NCI-H2029 (cell line): ENCODE measurements at regions not wholly inside any gene's neighbourhood (a gene's known extent, or its start where the extent isn't known, plus 50 kb on each side); places are given as distances from the start of the nearest gene placed in this dataset.
"Not testable (repeated sequence)": the region's sequence is repeated elsewhere in the genome, so short reads cannot be mapped to it uniquely, and the experiment has no call there.

Experiments
- DNase-seq: peaks from one replicate; lab custom pipeline; 2025; lab: John Stamatoyannopoulos, UW

DNA sequence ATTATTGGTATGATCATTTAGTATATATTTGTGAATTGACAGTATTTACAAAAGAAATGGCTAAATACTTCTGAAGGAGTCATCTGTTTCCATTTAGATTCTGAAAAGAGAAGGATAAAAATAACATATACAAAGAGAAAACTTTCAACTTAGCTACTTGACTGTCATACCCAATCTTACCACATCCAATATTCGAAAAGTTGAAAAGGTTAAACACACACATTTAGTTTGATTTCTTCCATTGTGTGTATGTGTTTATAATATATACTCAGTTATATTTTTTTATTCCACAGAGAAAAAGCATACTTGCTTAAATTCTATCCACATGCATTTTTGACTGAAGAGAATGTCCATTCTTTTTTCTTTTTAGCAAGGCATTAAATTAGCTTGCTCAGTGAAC is 470.7 kb downstream of the TFEC start:
- no peak for DNase-seq

- no peak for DNase-seq
Observed at GRCh38 chr7:115558161-115558560, 472.4 kb downstream of the TFEC start.

- DNase-seq = not testable (repeated sequence)
Observed at GRCh38 chr7:115557296-115557695, 473.3 kb downstream of the TFEC start.

DNA sequence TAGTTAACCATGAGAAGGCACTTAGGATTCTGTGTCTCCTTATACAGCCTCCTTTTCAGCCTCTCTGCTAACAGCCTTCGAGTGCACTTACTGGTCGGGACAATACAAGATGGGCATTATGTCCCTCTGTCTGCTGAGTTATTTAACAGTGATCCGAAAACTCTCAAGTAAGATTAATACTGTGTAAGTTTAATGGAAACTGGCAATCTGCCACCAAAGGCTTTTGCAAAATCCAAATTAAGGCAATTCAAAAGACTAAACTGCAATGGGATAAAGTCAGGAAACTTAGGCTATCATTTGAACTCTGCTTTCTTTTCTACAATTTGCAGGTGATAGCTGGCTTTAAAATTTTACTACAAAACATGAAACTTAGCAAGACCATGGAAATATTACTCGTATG is 477.8 kb downstream of the TFEC start:
- no peak for DNase-seq

DNA sequence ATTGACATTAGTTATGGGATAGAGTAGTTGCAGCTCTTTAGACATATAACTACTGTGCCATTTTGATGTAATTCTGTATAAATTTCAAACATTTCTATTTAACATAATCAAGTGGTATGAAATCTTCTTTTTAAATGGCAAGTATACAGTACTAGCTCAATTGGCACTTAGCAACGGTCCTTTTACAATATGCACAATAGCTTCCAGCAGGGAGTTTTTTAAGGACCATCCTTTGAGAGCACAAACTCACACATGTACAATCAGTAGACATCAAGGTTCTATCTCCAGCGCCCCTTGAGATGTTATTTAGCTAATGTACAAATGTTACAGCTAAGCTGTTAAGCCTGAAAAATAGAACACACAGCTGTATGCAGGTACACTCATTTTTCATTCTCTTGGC is 480.7 kb downstream of the TFEC start:
- DNase-seq = no peak

DNA sequence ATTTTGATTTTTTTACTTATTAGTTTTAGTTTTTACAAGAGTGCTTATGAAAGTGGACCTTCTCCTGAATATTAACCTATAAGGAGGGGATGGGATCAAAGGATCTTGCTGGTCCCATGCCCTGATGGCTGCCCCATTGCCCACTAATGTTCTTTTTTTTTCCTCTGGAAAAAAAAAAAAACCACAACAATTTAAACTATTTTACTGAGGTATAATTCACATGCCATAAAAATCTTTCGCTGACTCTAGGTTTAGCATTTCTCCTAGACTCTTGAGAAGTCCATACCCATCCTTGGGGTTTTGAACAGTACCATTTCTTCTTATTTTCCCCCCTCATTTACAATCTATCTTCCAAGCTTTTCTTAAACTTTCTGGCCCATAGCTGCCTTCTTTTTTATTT is 481.8 kb downstream of the TFEC start:
- DNase-seq = no peak

- no peak for DNase-seq
Observed at GRCh38 chr7:115546790-115547189, 483.8 kb downstream of the TFEC start.

DNA sequence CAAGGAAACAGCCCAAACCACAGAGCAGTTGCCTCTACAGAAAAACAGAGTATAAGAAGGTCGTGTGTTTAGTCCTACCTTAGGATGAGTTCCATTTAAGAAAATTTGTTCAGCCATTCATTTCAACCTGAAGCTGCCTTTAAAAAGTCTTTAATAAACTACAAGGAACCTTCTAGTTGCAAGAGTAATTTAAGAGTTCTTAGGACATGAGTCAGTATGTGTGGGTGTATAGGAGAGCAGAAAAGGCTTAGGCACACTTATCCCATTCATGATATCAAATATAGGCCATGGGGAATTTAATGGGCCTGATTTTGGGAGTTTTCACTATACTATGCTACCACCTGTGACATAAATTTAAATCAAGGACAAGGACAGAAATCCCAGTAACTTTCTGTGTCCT is 496.8 kb downstream of the TFEC start:
- DNase-seq = no peak

- no peak for DNase-seq
Observed at GRCh38 chr7:115526278-115526677, 504.3 kb downstream of the TFEC start.

GRCh38 chr7:115522174-115522573 is 508.4 kb downstream of the TFEC start:
- DNase-seq = no peak

GRCh38 chr7:115516341-115516740 is 514.2 kb downstream of the TFEC start:
- DNase-seq = no peak

DNA sequence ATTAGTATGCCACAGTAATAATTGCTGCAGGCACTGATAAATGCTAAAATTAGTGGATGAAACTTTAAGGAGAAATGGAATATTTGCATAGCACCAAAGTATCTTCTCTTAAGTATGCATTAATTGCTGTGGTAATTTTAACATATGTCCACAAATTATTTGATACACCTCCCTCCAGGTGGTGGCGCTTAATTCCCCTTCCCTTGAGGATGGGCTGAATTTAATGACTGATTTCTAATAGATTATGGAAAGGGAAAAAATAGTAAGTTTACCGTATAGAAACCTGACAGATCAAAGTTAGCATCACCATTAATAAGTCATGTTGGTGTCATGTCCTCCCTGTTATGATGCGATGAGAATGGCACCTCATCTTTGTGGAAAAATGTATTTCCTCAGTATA is 519.2 kb downstream of the TFEC start:
- DNase-seq = no peak

DNA sequence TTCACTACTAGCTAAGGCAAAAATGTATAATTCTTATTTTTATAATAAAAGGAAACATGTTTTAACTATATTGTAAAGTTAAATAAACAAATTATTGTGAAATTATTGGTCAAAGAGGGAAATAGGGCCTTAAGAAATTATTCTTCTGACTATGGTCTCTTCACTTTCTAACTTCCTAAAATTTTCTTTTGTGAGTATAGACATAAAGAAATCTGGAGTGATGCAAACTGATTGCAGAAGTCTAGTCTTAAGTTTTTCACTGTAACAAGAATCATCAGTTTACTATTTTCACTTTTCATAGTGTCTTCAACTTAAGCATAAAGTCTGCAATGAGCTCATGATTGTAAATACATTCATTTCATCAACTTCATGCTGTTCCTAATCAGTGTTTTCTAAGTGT is 525.4 kb downstream of the TFEC start:
- DNase-seq = no peak

GRCh38 chr7:115499956-115500355 is 530.6 kb downstream of the TFEC start:
- DNase-seq = no peak

DNA sequence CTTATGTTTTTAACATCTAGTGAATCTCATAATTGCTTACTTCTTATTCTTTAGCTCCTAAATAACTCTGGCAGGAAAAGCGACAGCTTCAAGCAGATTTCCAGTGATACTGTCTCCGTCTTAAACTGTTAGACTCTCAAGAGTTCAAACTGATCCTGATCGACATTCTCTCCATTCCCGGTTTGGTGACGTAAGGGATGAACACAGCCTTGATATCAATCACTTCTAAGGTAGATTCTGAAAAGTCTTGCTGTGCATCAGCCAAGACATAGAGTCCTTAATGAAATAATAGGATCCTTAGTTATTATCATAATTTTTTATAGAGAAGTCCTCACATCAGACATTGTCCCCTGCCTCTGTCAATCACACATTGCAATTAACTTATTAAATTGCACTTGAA is 534.6 kb downstream of the TFEC start:
- no peak for DNase-seq

DNA sequence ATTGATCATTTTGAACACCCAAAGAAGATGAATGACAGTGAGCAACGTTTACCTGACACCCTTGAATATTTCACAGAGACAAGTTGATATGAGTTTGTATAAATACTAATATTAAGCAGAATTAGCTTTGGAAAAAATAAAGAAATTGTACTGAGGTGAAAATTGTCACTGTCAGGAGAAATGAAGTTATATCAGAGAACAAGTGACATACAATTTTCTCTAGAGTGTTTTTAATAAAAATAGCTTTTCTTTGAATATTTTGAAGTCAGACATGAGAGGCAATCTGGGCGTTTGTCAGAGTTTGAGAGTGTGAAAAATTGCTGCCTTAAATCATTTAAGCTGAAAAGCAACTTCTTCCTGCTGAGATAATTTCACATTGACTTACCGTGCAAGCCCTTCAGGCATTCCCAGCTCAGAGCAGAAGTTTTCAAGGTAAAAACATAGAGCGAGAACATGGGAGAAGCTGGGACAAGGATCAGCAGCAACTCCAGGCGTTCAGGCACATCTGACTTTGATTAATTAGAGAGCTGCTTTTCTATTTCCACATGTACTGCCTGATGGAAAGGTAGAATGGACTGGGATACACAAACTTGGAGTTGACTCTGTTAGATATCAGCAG is 535.9 kb downstream of the TFEC start:
- no peak for DNase-seq

DNA sequence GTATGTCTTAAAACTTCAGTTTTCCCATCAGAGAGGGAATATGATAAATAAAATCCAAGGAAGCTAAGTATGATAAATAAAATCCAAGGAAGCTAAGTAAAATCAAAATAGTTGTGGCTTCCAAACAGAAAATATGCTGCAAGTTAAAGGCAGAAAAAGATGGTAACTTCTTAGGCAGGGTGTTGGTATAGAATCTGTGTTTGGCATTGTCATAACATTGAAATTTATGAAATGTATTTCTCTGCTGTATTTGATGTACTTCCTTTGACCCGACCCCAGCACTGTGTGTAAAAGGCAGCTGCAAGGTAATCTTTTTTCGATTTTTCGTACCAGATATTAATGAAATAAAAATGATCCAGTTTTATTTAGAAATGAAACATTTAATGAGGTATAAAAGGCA is 537.2 kb downstream of the TFEC start:
- DNase-seq = no peak

GRCh38 chr7:115491744-115492380 is 538.7 kb downstream of the TFEC start:
- DNase-seq = no peak

- DNase-seq = no peak
Observed at GRCh38 chr7:115479448-115479847, 551.1 kb downstream of the TFEC start.

GRCh38 chr7:115478426-115478825 is 552.1 kb downstream of the TFEC start:
- no peak for DNase-seq

- DNase-seq = no peak
Observed at GRCh38 chr7:115477193-115477651, 553.3 kb downstream of the TFEC start.

GRCh38 chr7:115476671-115477181 is 553.8 kb downstream of the TFEC start:
- DNase-seq = peak; percentile 3

DNA sequence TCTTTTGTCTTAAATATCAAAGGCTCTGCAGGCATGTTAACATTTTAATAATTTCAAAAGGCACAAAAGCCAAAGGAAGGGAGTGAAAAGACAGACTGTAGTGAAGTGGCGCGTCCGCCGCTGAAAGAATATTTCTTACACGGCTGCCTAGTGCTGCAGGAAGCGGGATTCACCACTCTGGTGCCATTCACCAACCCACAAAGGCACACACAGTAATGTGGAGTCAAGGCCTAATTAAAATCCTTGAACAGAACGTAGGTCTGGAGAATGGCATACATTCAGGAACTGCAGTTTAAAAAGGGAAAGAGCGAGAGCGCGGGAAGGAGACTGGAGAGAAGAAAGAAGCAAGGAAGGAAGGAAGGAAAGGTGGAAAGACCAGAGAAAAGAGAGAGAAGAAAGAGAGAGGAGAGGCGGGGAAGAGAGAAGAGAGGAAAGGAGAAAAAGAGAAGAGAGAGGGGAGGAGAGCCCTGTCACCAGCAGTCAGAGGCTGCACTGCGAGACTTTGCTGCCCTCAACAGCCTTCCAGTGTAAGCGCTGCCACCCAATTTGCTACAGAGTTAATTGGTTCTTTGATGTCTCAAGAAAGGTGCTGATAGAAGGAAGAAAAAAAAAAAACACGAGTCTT is 554.0 kb downstream of the MDFIC start:
- DNase-seq = no peak
